GM19043 (cell line): ENCODE measurements at regions not wholly inside any gene's neighbourhood (a gene's known extent, or its start where the extent isn't known, plus 50 kb on each side); places are given as distances from the start of the nearest gene placed in this dataset.

Source experiments
- ATAC-seq: cut with Tn5 transposase; IDR thresholded peaks from one replicate; pipeline ENCODE4 v1.9.1; 2021; ENCODE audit warnings: low read depth; ENCODE audit not compliant: unreplicated experiment

GRCh38 chr6:132934496-132934895 lies 120.1 kb downstream of the RPS12 start:
- no peak for ATAC-seq

GRCh38 chr6:132936646-132937045 lies 122.3 kb downstream of the RPS12 start:
- ATAC-seq: no peak

GRCh38 chr6:132937466-132937906 lies 123.1 kb downstream of the RPS12 start:
- no peak for ATAC-seq

GRCh38 chr6:132948889-132949288 lies 134.5 kb downstream of the RPS12 start:
- ATAC-seq: no peak

- ATAC-seq: no peak
Measured at GRCh38 chr6:132950566-132950965, 136.2 kb downstream of the RPS12 start.

- no peak for ATAC-seq
Measured at GRCh38 chr6:132952031-132952867, 137.9 kb downstream of the RPS12 start.

- ATAC-seq: no peak
Measured at GRCh38 chr6:132952986-132953385, 138.6 kb downstream of the RPS12 start.

GRCh38 chr6:132954222-132954621 lies 139.9 kb downstream of the RPS12 start:
- no peak for ATAC-seq

GRCh38 chr6:132954936-132955335 lies 140.6 kb downstream of the RPS12 start:
- no peak for ATAC-seq

GRCh38 chr6:132959639-132960326 lies 145.4 kb downstream of the RPS12 start:
- ATAC-seq: no peak

- no peak for ATAC-seq
Measured at GRCh38 chr6:132960720-132961119, 146.4 kb downstream of the RPS12 start.

- ATAC-seq: no peak
Measured at GRCh38 chr6:132961122-132961521, 146.8 kb downstream of the RPS12 start.

GRCh38 chr6:132961610-132962009 lies 147.2 kb downstream of the RPS12 start:
- ATAC-seq: no peak

GRCh38 chr6:132962936-132963868 lies 148.8 kb downstream of the RPS12 start:
- peak; percentile 76 for ATAC-seq

- ATAC-seq: no peak
Measured at GRCh38 chr6:132964101-132964867, 149.9 kb downstream of the RPS12 start.

GRCh38 chr6:132964868-132965382 lies 150.6 kb downstream of the RPS12 start:
- ATAC-seq: no peak

GRCh38 chr6:132967871-132968270 lies 153.5 kb downstream of the RPS12 start:
- no peak for ATAC-seq

GRCh38 chr6:132968419-132968950 lies 154.1 kb downstream of the RPS12 start:
- ATAC-seq: no peak

GRCh38 chr6:132969196-132969595 lies 154.8 kb downstream of the RPS12 start:
- ATAC-seq: no peak

GRCh38 chr6:132971676-132972075 lies 157.3 kb downstream of the RPS12 start:
- no peak for ATAC-seq
